Immature natural killer cell (primary cell): ENCODE measurements at regions not wholly inside any gene's neighbourhood (a gene's known extent, or its start where the extent isn't known, plus 50 kb on each side); places are given as distances from the start of the nearest gene placed in this dataset.

Source experiments
- DNase-seq, 3 donors: peaks; one replicate each; pipeline ENCODE4 v3.0.0; 2022; ENCODE audit warnings: mixed read lengths in 1 of 3
- H3K27ac Mint-ChIP-seq, 6 donors: one replicate each; pipeline ENCODE4 v1.8.0; 2020; ENCODE audit warnings: mixed read lengths in 6 of 6, mild to moderate bottlenecking in 5 of 6, inconsistent platforms in 4 of 6, moderate library complexity in 3 of 6
- H3K27me3 Mint-ChIP-seq, 3 donors: one replicate each; pipeline ENCODE4 v1.8.0; 2020 to 2021; ENCODE audit warnings: low read depth in 3 of 3, mild to moderate bottlenecking in 3 of 3, mixed read lengths in 3 of 3, moderate library complexity in 3 of 3, inconsistent platforms in 1 of 3
- H3K36me3 Mint-ChIP-seq, 3 donors: one replicate each; pipeline ENCODE4 v1.8.0; 2020; ENCODE audit warnings: mixed read lengths in 3 of 3, inconsistent platforms in 2 of 3, mild to moderate bottlenecking in 2 of 3
- H3K4me1 Mint-ChIP-seq, 2 donors: one replicate each; pipeline ENCODE4 v1.8.0; 2020; ENCODE audit warnings: inconsistent platforms in 2 of 2, mild to moderate bottlenecking in 2 of 2, mixed read lengths in 2 of 2, moderate library complexity in 1 of 2
- H3K4me3 Mint-ChIP-seq, 5 donors: one replicate each; pipeline ENCODE4 v1.8.0; 2020; ENCODE audit warnings: mild to moderate bottlenecking in 5 of 5, mixed read lengths in 5 of 5, inconsistent platforms in 3 of 5, moderate library complexity in 3 of 5
- H3K9me3 Mint-ChIP-seq, 6 donors: one replicate each; pipeline ENCODE4 v1.8.0; 2020; ENCODE audit warnings: mild to moderate bottlenecking in 6 of 6, mixed read lengths in 6 of 6, inconsistent platforms in 4 of 6, moderate library complexity in 3 of 6

DNA sequence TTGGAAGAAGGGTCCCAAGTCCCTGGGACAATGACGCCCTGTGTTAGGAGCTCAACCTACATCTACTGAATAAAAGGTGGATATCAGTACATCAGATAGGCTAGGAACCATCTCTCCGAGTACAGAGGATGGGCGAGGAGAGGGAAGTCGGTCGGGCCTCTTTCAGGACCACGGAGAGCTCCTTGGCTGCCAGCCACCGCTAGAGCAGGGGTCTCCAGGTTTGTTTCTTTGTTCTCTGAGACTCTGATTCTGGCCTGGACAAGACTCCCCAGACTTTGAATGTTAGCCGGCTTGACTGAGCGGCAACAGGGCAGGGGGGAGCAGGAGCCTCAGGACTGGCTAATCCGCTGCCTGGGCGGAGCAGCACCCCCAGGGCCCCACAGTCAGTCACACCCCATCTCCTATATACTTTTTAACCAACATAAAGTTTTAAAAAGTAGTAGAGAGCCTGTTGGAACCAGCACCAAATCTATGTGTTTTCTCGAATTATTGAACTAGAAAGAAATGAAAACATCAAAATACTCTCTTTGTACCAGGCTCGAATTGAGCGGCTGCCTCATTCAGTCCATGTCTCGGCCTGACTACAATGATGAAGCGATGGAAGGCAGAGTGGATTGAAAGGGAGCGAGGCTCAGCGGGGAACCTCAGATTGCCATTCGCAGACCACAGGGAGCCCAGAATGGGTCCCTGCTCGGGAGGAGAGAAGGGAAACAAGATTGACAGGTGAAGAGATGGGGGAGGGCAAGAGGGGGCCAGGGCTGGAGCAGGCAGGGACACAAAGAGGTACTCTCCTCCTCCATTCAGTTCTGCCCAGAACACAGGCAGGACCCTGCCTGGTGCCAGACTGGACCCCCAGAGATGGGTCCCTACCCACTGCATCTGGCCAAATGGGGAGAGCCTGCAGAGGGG is 131.6 kb downstream of the TPRA1 start:
- DNase-seq = peak in 2 of 3 donors; percentile 10 to 12
- H3K4me3 Mint-ChIP-seq = no peak overlapping the region
- peaks cover 0 to 2% (median 0%) of the 10 kb centered on the region in 6 donors for H3K9me3 Mint-ChIP-seq
- H3K27me3 Mint-ChIP-seq = peaks cover 10 to 34% (median 10%) of the 10 kb centered on the region in 3 donors
- H3K36me3 Mint-ChIP-seq = peaks cover 0 to 4% (median 0%) of the 10 kb centered on the region in 3 donors
- peaks cover 5 to 12% of the 10 kb centered on the region in 2 donors for H3K4me1 Mint-ChIP-seq
- no peak overlapping the region for H3K27ac Mint-ChIP-seq

DNA sequence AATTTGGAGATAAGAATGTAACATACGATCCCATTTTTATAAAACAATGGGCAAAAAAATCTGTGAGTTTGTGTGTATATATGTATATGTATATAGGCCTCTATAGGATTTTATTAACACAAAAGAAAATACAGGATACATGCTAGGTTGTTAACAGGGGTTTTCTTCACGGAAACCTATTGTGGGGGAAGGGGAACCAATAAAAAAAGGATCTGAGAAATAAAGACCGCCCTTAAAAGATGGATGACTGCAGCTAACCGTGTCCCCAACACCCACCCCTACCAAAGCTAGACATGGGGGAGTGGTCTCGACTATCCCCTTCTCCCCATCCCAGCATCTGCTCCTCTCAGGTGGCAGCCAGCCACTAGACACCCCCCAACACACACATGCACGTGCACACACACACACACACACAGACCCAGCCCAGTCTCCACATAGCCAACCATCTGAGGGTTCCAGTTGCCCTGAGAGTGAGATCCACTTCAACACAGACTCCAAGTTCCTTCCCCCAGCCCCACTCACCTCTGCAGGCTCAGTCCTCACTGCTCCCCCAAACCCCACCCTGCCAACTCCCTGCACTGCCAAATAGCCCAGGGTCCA is 132.9 kb downstream of the TPRA1 start:
- peaks cover 0 to 2% (median 0%) of the 10 kb centered on the region in 6 donors for H3K9me3 Mint-ChIP-seq
- no peak overlapping the region for H3K4me3 Mint-ChIP-seq
- DNase-seq = no peak
- peaks cover 5 to 12% of the 10 kb centered on the region in 2 donors for H3K4me1 Mint-ChIP-seq
- peaks cover 8 to 39% (median 13%) of the 10 kb centered on the region in 3 donors for H3K27me3 Mint-ChIP-seq
- no peak overlapping the region for H3K27ac Mint-ChIP-seq
- H3K36me3 Mint-ChIP-seq = peaks cover 0 to 4% (median 0%) of the 10 kb centered on the region in 3 donors

DNA sequence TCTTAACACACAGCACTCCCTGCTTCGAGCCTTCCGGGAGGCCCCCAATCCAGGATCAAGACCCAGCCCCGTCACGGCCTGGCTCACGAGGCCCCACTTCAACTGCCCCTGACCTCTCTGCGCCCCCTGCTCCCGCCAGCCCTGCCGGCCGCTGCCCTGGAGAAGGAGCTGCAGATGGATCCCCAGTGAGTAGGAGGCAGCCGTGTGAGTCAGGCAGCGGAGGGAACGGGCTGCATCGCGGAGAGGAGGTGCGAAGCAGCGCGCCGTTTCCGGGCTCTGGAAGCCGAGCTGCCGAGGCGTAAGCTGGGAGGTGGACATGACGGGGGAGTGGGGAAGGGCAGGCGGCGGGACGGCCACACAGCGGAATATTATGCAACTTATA is 133.4 kb downstream of the TPRA1 start:
- no peak for DNase-seq
- H3K9me3 Mint-ChIP-seq = peaks cover 0 to 2% (median 0%) of the 10 kb centered on the region in 6 donors
- peaks cover 8 to 42% (median 14%) of the 10 kb centered on the region in 3 donors for H3K27me3 Mint-ChIP-seq
- H3K4me3 Mint-ChIP-seq = no peak overlapping the region
- H3K36me3 Mint-ChIP-seq = peaks cover 0 to 4% (median 0%) of the 10 kb centered on the region in 3 donors
- H3K27ac Mint-ChIP-seq = no peak overlapping the region
- H3K4me1 Mint-ChIP-seq = peaks cover 5 to 12% of the 10 kb centered on the region in 2 donors

DNA sequence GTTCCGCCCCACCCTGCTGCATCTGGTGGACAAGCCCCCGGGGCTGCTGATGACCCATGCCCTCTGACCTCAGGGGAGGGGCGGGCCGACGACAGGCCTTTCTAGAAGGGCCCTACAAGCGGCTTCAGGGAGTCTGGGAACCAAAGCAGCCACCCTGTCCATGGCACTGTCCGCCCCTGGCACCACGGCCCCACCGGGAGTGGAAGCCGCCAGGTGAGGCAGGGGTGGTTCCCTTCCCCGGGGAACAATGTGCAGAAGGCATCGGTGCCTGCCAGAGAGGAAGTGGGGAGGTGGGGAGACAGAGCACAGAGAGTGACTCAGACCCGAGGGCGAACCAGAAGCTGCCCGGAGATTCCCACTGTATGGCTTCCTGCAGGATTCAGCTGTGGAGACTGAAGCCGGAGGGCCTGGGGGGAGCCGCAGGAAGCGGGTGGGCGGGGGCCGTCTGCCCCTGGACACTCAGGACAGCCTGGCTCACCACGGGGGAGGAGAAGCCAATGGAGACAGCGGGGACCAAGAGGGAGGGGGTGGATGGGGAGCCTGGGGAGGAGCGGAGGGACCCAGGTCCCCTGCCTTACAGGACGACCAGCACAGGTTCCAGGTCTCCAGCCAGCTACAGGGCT is 134.0 kb downstream of the TPRA1 start:
- Mint-ChIP-seq H3K36me3 (peaks cover 0 to 4% (median 0%) of the 10 kb centered on the region in 3 donors), H3K27me3 (peaks cover 8 to 42% (median 14%) of the 10 kb centered on the region in 3 donors), H3K4me1 (peaks cover 5 to 12% of the 10 kb centered on the region in 2 donors), H3K4me3 (peak overlapping the region in 1 of 5 donors; percentile 30), H3K27ac (no peak overlapping the region), H3K9me3 (peaks cover 0 to 2% (median 0%) of the 10 kb centered on the region in 6 donors)
- no peak for DNase-seq

DNA sequence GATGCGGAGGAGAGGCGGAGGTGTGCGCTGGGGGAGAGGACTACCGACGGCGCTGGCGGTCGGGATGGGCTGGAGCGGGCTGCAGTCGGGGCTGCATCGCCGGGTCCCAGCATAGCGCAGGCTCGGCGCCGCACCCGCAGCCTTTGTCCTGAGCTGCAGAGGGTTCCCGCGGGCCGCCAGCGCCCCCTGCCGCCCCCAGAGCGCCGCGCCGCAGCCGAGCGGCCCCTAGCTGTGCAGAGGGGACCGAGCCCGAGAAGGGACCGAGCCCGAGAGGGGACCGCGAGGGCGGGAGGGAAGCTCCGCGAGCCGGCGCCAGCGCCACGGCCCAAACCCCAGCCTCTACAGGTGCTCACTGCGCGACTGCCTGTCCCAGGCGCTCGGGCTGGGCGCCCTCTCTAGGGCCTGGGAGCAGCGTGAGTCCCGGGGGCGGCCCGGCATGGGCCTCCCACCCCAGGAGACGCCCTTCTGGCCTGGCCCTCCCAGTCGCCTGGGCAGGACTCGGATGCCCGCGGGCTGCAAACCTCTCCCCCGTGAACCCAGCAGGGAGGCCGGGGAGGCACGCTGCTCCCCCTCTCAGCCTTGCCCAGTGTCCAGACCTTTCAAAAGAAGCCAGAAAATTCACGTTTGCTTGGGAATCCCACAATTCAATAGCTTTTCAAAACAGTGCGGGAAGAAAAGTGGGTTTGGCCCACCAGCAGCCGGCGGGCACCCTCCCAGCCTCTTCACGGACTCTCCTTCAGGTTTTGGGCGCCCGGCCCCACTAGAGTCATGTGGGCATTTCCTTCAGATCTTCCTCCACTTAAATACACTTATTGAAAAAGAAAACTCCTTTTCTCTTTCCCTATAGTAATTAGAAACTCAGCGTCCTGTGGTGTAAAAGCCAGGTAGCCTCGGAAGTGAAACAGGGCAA is 134.7 kb downstream of the TPRA1 start:
- Mint-ChIP-seq H3K4me3 (peak overlapping the region in 1 of 5 donors; percentile 30), H3K27me3 (peaks cover 8 to 42% (median 14%) of the 10 kb centered on the region in 3 donors), H3K9me3 (peaks cover 0 to 2% (median 0%) of the 10 kb centered on the region in 6 donors), H3K4me1 (peaks cover 5 to 12% of the 10 kb centered on the region in 2 donors), H3K27ac (no peak overlapping the region), H3K36me3 (peaks cover 0 to 4% (median 0%) of the 10 kb centered on the region in 3 donors)
- DNase-seq = peak in 2 of 3 donors; percentile 7 to 13

DNA sequence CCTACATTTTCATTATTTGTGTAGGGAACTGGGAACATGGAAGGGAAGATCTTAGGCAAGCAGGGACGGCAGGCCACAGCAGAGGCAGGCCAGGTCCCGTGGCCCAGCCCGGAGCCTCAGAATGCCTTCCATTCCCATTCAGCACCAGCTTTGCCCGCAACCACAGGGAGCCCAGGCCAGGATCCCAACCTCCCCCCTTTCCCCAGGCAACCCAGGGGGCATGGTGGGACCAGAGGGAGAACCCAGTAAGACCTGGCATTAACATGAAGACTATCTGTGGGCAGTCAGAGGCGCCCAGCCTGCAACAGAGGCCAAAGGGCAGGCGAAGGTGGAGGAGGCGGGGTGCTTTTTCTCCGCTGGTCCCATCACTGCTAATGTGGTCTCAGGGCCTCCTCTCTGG is 135.6 kb downstream of the TPRA1 start:
- Mint-ChIP-seq H3K27ac (no peak overlapping the region), H3K4me1 (peaks cover 5 to 12% of the 10 kb centered on the region in 2 donors), H3K27me3 (peaks cover 9 to 44% (median 16%) of the 10 kb centered on the region in 3 donors), H3K9me3 (no peaks in the 10 kb centered on the region), H3K36me3 (peaks cover 0 to 4% (median 0%) of the 10 kb centered on the region in 3 donors), H3K4me3 (no peak overlapping the region)
- no peak for DNase-seq

DNA sequence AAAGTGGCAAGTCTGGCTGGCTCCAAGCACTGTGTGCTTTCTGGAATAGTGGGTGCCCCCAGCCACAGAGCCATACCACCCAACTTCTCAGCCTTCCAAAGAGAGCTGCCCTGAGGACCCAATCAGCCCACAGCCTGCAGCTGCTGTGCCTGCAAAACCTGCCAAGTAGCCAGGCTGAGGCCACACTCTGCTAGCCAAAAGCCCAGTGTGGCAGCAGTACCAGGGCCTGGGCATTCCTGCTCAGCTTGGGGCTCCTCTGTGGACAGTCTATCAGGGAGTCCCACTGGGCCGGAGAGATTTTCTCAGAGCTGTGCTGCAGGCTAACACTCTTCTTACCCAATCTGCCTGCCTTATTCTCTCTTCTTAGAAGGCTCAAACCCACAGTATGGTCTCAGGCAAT is 136.5 kb downstream of the TPRA1 start:
- H3K36me3 Mint-ChIP-seq = peaks cover 0 to 4% (median 0%) of the 10 kb centered on the region in 3 donors
- H3K4me3 Mint-ChIP-seq = no peak overlapping the region
- DNase-seq = no peak
- peaks cover 5 to 12% of the 10 kb centered on the region in 2 donors for H3K4me1 Mint-ChIP-seq
- no peaks in the 10 kb centered on the region for H3K9me3 Mint-ChIP-seq
- no peak overlapping the region for H3K27ac Mint-ChIP-seq
- H3K27me3 Mint-ChIP-seq = peaks cover 9 to 42% (median 16%) of the 10 kb centered on the region in 3 donors

DNA sequence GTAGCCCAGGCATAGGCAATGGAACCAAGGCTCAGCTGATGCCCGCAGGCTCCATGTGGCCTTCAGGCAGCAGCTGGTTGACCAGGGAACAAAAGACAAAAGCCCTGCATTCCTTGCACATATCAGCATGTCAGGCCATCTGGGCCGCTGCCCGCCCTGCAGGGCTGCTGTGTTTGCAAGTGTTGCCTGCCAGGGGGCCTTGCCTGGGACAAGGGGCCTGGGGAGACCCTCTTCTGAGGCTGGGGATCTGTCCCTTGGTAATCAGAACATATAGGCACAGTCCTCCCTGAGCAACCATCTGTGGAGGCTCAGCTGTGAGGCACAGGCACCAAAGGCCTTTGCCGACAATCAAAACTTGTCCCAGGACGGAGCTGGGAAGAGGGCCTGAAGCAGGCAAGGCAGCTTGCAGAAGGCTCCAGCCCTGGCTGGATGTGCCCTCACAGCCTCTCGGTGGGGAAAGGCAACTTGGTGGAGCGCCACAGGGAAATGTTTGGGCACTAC is 138.2 kb downstream of the TPRA1 start:
- DNase-seq = no peak
- Mint-ChIP-seq H3K27me3 (peaks cover 3 to 33% (median 16%) of the 10 kb centered on the region in 3 donors), H3K4me1 (peaks cover 5 to 12% of the 10 kb centered on the region in 2 donors), H3K36me3 (peaks cover 0 to 4% (median 0%) of the 10 kb centered on the region in 3 donors), H3K4me3 (no peak overlapping the region), H3K9me3 (no peaks in the 10 kb centered on the region), H3K27ac (no peak overlapping the region)

DNA sequence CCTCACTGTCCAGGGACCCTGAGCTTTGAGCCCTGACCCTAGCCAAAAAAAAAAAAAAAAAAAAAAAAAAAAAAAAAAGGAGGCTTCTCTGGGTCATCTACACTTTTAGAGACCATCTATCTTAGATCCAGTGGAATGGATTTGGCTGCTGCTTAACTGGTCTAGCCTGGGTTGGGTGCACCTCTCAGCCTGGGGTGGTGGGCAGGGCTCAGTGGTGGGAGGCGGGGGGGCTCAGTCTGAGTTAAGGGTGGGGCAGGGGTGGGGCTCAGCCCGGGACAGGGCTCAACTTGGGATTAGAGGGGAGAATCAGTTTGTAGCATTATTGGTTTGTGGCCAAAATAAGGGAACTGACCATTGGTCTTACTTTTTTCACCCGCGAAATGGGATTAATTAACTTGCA is 139.2 kb downstream of the TPRA1 start:
- Mint-ChIP-seq H3K9me3 (no peaks in the 10 kb centered on the region), H3K27ac (no peak overlapping the region), H3K4me1 (peaks cover 5 to 10% of the 10 kb centered on the region in 2 donors), H3K36me3 (peaks cover 0 to 4% (median 0%) of the 10 kb centered on the region in 3 donors), H3K27me3 (peaks cover 3 to 29% (median 14%) of the 10 kb centered on the region in 3 donors), H3K4me3 (no peak overlapping the region)
- DNase-seq = no peak

DNA sequence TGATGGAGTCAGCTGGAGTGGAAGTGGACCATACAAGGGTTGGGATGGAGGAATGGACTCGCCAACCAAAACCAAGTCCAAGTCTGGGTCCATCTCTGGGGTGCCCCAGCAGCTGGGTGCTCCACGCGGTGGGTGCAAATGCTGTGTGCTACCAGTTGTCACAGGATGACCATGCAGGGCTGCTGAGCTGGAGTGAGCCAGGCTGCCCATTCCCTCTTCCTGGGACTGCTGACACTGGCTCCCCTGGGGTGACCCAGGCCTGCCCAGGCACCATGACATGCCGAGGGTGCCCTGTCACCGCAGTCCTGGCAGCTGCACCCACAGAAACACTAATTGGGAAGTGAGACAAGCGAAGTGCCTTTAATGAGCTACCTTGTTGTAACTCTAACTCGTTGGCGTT is 140.2 kb downstream of the TPRA1 start:
- peaks cover 2 to 6% of the 10 kb centered on the region in 2 donors for H3K4me1 Mint-ChIP-seq
- peaks cover 0 to 4% (median 0%) of the 10 kb centered on the region in 3 donors for H3K36me3 Mint-ChIP-seq
- H3K9me3 Mint-ChIP-seq = no peaks in the 10 kb centered on the region
- no peak for DNase-seq
- H3K27me3 Mint-ChIP-seq = peaks cover 3 to 25% (median 11%) of the 10 kb centered on the region in 3 donors
- H3K27ac Mint-ChIP-seq = no peak overlapping the region
- H3K4me3 Mint-ChIP-seq = no peak overlapping the region

DNA sequence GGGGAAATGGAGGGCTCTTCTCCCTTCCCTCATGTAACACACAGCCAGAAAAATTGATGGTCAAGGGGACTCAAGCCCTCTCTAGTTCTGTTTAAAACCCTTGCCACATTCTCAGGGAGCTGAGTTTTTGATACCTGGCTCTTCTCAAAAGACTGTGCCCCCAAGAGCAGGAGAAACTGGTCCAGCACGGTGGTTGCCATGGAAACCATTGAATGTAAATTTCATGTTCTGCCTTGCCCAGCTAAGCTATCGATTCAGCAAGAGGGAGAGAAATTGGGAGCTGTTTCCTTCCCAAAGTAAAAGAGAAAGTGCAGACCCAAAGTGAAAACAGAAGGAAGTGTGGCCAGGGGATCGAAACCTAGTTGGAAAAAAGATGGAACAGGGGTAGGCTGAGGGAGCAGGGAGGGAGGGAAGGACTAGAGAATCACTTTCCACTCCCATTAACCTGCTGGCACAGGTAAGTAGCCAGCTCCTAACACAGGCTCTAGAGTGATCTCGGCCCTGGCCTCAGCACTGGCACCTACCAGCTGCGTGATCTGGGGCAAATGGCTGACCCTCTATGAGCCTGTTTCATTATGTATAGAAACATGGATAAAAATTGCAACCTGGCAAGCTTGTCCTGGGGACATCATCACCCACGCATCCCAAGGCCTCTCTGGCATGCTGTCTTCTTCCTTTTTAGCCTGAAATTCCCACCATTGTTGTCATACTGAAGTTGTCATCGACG is 140.9 kb downstream of the TPRA1 start:
- H3K36me3 Mint-ChIP-seq = peaks cover 0 to under 1% (median 0%) of the 10 kb centered on the region in 3 donors
- no peak for DNase-seq
- H3K4me3 Mint-ChIP-seq = no peak overlapping the region
- H3K4me1 Mint-ChIP-seq = no peaks in the 10 kb centered on the region
- no peaks in the 10 kb centered on the region for H3K9me3 Mint-ChIP-seq
- peaks cover 3 to 19% (median 7%) of the 10 kb centered on the region in 3 donors for H3K27me3 Mint-ChIP-seq
- no peak overlapping the region for H3K27ac Mint-ChIP-seq

DNA sequence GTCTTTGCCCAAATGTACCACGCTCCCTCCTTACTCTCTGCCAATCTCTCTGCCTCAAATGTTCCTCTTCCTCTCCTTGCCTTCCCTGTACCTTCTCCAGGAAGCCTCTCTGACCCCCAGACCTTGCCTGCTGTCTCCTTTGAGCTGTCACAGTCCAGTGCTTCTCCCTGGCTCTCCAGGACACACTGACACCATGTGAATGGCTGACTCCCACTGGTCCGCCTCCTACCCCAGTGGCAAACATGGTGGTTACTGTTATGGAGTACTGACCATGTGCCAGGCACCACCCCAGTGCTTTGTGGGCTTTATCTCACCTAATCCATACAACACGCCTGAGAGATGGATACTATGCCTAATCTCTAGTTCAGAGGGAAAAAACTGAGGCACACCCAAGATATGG is 141.9 kb downstream of the TPRA1 start:
- no peak for DNase-seq
- Mint-ChIP-seq H3K9me3 (no peaks in the 10 kb centered on the region), H3K36me3 (no peaks in the 10 kb centered on the region), H3K4me3 (no peak overlapping the region), H3K27me3 (peaks cover 3 to 15% (median 5%) of the 10 kb centered on the region in 3 donors), H3K27ac (no peak overlapping the region), H3K4me1 (no peaks in the 10 kb centered on the region)
